HCT116 (cell line): ENCODE measurements at regions not wholly inside any gene's neighbourhood (a gene's known extent, or its start where the extent isn't known, plus 50 kb on each side); places are given as distances from the start of the nearest gene placed in this dataset.

Experiments used
- ATAC-seq: fragments of 200-7000 bp; cut with Tn5 transposase; 2 replicates; pipeline ENCODE4 v1.9.1; 2020; ENCODE audit warnings: mild to moderate bottlenecking, moderate library complexity
- BruUV-seq: library from RNA; stranded (reverse); fragments of 400-500 nt; replicated peaks from 2 replicates; lab custom pipeline; 2021; lab: Mats Ljungman, UMichigan
- CTCF ChIA-PET: fragments of 300-600 bp; sonication (Branson Sonifier 250); formaldehyde crosslinking; loops from one replicate; lab custom pipeline; 2021; ENCODE audit warnings: antibody characterized with exemption; lab: Charles Lee
- POLR2A ChIA-PET: fragments of 300-600, 350-600 bp; sonication (Branson Sonifier 250); formaldehyde crosslinking; loops from one replicate; lab custom pipeline; 2021; ENCODE audit warnings: antibody characterized with exemption; lab: Charles Lee
- RAD21 ChIA-PET, 2 experiments: fragments of 300-600 bp; sonication (Branson Sonifier 250); formaldehyde crosslinking; loops; one replicate each; lab custom pipeline; 2023; ENCODE audit warnings: low total read pairs in 2 of 2; ENCODE audit not compliant: uncharacterized antibody in 2 of 2, unreplicated experiment in 2 of 2, low non-redundant PET in 1 of 2; lab: Charles Lee
- DNase-seq: peaks from one replicate; pipeline ENCODE4 v3.0.0-alpha.2; 2010; ENCODE audit warnings: low read depth, low spot score
- H2AFZ ChIP-seq: fragments of 200-600 bp; shearing (Covaris generic), sonication (generic); 2 replicates; pipeline ENCODE4 v1.6.1; 2017; ENCODE audit warnings: low read depth, mixed run types, mixed read lengths, antibody characterized with exemption, low read length; ENCODE audit not compliant: poor library complexity, severe bottlenecking
- H3K27ac ChIP-seq: 2 replicates; pipeline ENCODE4 v1.5.1; 2012; ENCODE audit warnings: low read depth, low read length
- H3K27me3 ChIP-seq: fragments of 200-600 bp; sonication (generic); 2 replicates; pipeline ENCODE4 v1.6.1; 2016; ENCODE audit warnings: mixed run types, low read length, mixed read lengths; ENCODE audit not compliant: insufficient read depth
- H3K36me3 ChIP-seq, 2 experiments: fragments of 200-500 bp in 1 of 2; fragments of 200-600 bp in 1 of 2; sonication (Bioruptor generic) in 1 of 2; sonication (generic) in 1 of 2; 2 replicates each; pipeline versions ENCODE4 v1.5.1 to v1.6.1; 2014 to 2016; ENCODE audit warnings: low read length in 2 of 2, inconsistent platforms in 1 of 2, mixed read lengths in 1 of 2, mixed run types in 1 of 2; ENCODE audit not compliant: insufficient read depth in 2 of 2, control insufficient read depth in 1 of 2
- H3K4me1 ChIP-seq, 2 experiments: fragments of 200-600 bp in 1 of 2; sonication (generic) in 1 of 2; 2 replicates each; pipeline versions ENCODE4 v1.5.1 to v1.6.1; 2012 to 2017; ENCODE audit warnings: low read length in 2 of 2, inconsistent platforms in 1 of 2, mild to moderate bottlenecking in 1 of 2, mixed read lengths in 1 of 2, mixed run types in 1 of 2, moderate library complexity in 1 of 2; ENCODE audit not compliant: insufficient read depth in 2 of 2, control insufficient read depth in 1 of 2
- H3K4me2 ChIP-seq: fragments of 200-600 bp; sonication (generic); 2 replicates; pipeline ENCODE4 v1.6.1; 2017; ENCODE audit warnings: mixed run types, low read length, mixed read lengths
- H3K4me3 ChIP-seq, 2 experiments: fragments of 200-600 bp in 1 of 2; sonication (generic) in 1 of 2; replicated peaks in 1 of 2; 2 replicates each; pipeline ENCODE4 v1.5.1; 2011 to 2016; ENCODE audit warnings: low read length in 2 of 2, control low read depth in 1 of 2, low read depth in 1 of 2, mild to moderate bottlenecking in 1 of 2, mixed read lengths in 1 of 2, mixed run types in 1 of 2
- H3K79me2 ChIP-seq: fragments of 200-600 bp; sonication (generic); 2 replicates; pipeline ENCODE4 v1.6.1; 2017; ENCODE audit warnings: mild to moderate bottlenecking, mixed run types, low read length, moderate library complexity, mixed read lengths; ENCODE audit not compliant: insufficient read depth
- H3K9ac ChIP-seq: fragments of 200-600 bp; sonication (generic); 2 replicates; pipeline ENCODE4 v1.6.1; 2016; ENCODE audit warnings: low read length, mixed read lengths
- H3K9me2 ChIP-seq: fragments of 200-600 bp; sonication (generic), shearing (Covaris generic); 2 replicates; pipeline ENCODE4 v1.6.1; 2017; ENCODE audit warnings: mixed run types, mild to moderate bottlenecking, moderate library complexity; ENCODE audit not compliant: insufficient read depth
- H3K9me3 ChIP-seq, 2 experiments: fragments of 200-500 bp in 1 of 2; fragments of 200-600 bp in 1 of 2; sonication (Bioruptor generic) in 1 of 2; sonication (generic) in 1 of 2; 2 replicates each; pipeline ENCODE4 v1.6.1; 2014 to 2017; ENCODE audit warnings: low read length in 2 of 2, mixed read lengths in 2 of 2, inconsistent platforms in 1 of 2, low read depth in 1 of 2, mild to moderate bottlenecking in 1 of 2, mixed run types in 1 of 2, moderate library complexity in 1 of 2; ENCODE audit not compliant: control insufficient read depth in 1 of 2, insufficient read depth in 1 of 2
- H4K20me1 ChIP-seq: fragments of 200-600 bp; sonication (generic), shearing (Covaris generic); 2 replicates; pipeline ENCODE4 v1.6.1; 2017; ENCODE audit warnings: mixed run types, mild to moderate bottlenecking, moderate library complexity; ENCODE audit not compliant: insufficient read depth
- CBX3 ChIP-seq: IDR thresholded peaks from 2 replicates; pipeline ENCODE4 v1.6.1; 2012; ENCODE audit warnings: low read depth
- CEBPB ChIP-seq: IDR thresholded peaks from 2 replicates; pipeline ENCODE4 v1.6.1; 2012; ENCODE audit warnings: low read depth
- EGR1 ChIP-seq: IDR thresholded peaks from 2 replicates; pipeline ENCODE4 v1.6.1; 2012; ENCODE audit warnings: low read depth
- ELF1 ChIP-seq: IDR thresholded peaks from 2 replicates; pipeline ENCODE4 v1.6.1; 2012; ENCODE audit warnings: low read depth, borderline replicate concordance
- EZH2 ChIP-seq: fragments of 200-600 bp; sonication (generic); IDR thresholded peaks from 2 replicates; pipeline ENCODE4 v1.6.1; 2017; ENCODE audit warnings: antibody characterized with exemption, mixed run types
- EZH2phosphoT487 ChIP-seq: fragments of 200-600 bp; IDR thresholded peaks from 2 replicates; pipeline ENCODE4 v1.6.1; 2018; ENCODE audit warnings: antibody characterized with exemption, borderline replicate concordance
- POLR2A ChIP-seq: IDR thresholded peaks from 2 replicates; pipeline ENCODE4 v1.7.0; 2011; ENCODE audit warnings: borderline replicate concordance; ENCODE audit not compliant: insufficient read depth, insufficient read length; ENCODE audit errors: extremely low read depth
- RAD21 ChIP-seq: IDR thresholded peaks from 2 replicates; pipeline ENCODE4 v1.6.1; 2012; ENCODE audit warnings: low read depth, mild to moderate bottlenecking
- SIN3A ChIP-seq: IDR thresholded peaks from 2 replicates; pipeline ENCODE4 v1.6.1; 2012; ENCODE audit warnings: low read depth
- SP1 ChIP-seq: IDR thresholded peaks from 2 replicates; pipeline ENCODE4 v1.6.1; 2012; ENCODE audit warnings: low read depth
- SRF ChIP-seq: IDR thresholded peaks from 2 replicates; pipeline ENCODE4 v1.6.1; 2012; ENCODE audit warnings: low read depth
- TCF7L2 ChIP-seq: IDR thresholded peaks from 2 replicates; pipeline ENCODE4 v1.7.0; 2011; ENCODE audit warnings: borderline replicate concordance, inconsistent platforms; ENCODE audit not compliant: insufficient read depth, insufficient read length; ENCODE audit errors: extremely low read depth
- YY1 ChIP-seq: IDR thresholded peaks from 2 replicates; pipeline ENCODE4 v1.6.1; 2011; ENCODE audit warnings: low read length, low read depth, moderate library complexity, mild to moderate bottlenecking; ENCODE audit not compliant: insufficient replicate concordance; ENCODE audit errors: extremely low read depth
- ZFX ChIP-seq: fragments of 450-650 bp; IDR thresholded peaks from 2 replicates; pipeline ENCODE4 v1.6.1; 2017
- ZNF274 ChIP-seq: fragments of 200-500 bp; sonication (Bioruptor generic); IDR thresholded peaks from 2 replicates; pipeline ENCODE4 v1.6.1; 2014; ENCODE audit warnings: mild to moderate bottlenecking, low read depth, low read length, inconsistent platforms
- intact Hi-C: fragments of 100-400 bp; cut with micrococcal nuclease; formaldehyde crosslinking; loops from 2 replicates; pipeline ENCODE4 v1.10.0; 2022
- TF ChIP-seq, protein P1 (sequence below): IDR thresholded peaks from 2 replicates; pipeline ENCODE4 v1.6.1; 2011; ENCODE audit warnings: mild to moderate bottlenecking, low read length, moderate library complexity; ENCODE audit not compliant: insufficient replicate concordance; ENCODE audit errors: extremely low read depth
- TF ChIP-seq, protein P2 (sequence below): IDR thresholded peaks from 2 replicates; pipeline ENCODE4 v1.6.1; 2012
- TF ChIP-seq, protein P3 (sequence below), 3 experiments: fragments of 200-600 bp in 1 of 3; sonication (generic) in 1 of 3; IDR thresholded peaks in 2 of 3; conservative IDR thresholded peaks in 1 of 3; 2 replicates each; pipeline ENCODE4 v1.5.1; 2012 to 2017; ENCODE audit warnings: low read depth in 2 of 3, low read length in 2 of 3, antibody characterized with exemption in 1 of 3, borderline replicate concordance in 1 of 3, control low read depth in 1 of 3, mild to moderate bottlenecking in 1 of 3, mixed read lengths in 1 of 3, mixed run types in 1 of 3, moderate library complexity in 1 of 3; ENCODE audit not compliant: insufficient read depth in 1 of 3

DNA sequence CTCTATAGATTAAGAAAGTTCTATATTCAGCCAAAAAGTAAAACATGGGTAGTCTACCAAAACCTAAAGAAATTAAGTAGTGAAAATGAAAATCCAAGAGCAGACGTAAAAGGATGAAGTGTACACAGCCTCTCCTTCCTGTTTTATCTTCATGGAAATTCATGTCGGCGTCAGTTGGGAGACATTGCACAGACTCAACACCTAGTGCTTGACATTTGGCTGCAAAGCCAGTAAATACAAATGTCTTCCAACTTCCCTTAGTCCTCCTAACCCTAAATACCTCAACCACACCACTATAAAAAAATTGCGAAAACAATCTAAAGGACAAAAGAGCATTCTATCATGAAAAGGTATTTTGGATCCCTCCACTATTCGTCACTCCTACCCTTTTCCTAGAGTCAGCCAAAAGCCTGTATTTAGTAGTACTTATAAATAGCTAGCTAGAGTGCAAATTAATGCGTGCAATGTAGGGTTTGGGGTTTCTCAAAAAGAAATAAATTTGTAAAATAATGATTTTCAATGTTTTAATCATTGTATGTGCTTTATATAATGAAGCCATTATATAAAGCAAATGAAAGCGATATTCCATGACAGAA lies 56.4 kb upstream of the TRPC4 start:
- TF ChIP-seq, protein P1, sequence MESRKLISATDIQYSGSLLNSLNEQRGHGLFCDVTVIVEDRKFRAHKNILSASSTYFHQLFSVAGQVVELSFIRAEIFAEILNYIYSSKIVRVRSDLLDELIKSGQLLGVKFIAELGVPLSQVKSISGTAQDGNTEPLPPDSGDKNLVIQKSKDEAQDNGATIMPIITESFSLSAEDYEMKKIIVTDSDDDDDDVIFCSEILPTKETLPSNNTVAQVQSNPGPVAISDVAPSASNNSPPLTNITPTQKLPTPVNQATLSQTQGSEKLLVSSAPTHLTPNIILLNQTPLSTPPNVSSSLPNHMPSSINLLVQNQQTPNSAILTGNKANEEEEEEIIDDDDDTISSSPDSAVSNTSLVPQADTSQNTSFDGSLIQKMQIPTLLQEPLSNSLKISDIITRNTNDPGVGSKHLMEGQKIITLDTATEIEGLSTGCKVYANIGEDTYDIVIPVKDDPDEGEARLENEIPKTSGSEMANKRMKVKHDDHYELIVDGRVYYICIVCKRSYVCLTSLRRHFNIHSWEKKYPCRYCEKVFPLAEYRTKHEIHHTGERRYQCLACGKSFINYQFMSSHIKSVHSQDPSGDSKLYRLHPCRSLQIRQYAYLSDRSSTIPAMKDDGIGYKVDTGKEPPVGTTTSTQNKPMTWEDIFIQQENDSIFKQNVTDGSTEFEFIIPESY, result no peak
- TF ChIP-seq EZH2, result no peak
- no peak for TF ChIP-seq SRF
- TF ChIP-seq TCF7L2, result no peak
- no peak for TF ChIP-seq POLR2A
- TF ChIP-seq CBX3, result no peak
- ChIA-PET POLR2A (no interaction called here), RAD21 (no interaction called here), CTCF (no interaction called here)
- Histone ChIP-seq H3K9me3 (peaks cover 14 to 48% of the 10 kb centered on the region in 2 experiments; a peak in 2 of 4 replicates), H3K79me2 (no peaks in the 10 kb centered on the region), H3K9me2 (no peaks in the 10 kb centered on the region), H3K4me3 (no peak overlapping the region), H3K36me3 (no peaks in the 10 kb centered on the region), H3K27me3 (no peaks in the 10 kb centered on the region), H4K20me1 (no peaks in the 10 kb centered on the region), H3K9ac (no peak overlapping the region), H2AFZ (no peak overlapping the region), H3K4me1 (no peaks in the 10 kb centered on the region), H3K4me2 (no peak overlapping the region), H3K27ac (no peak overlapping the region)
- intact Hi-C loops, result no loop called here
- no peak for ATAC-seq
- BruUV-seq, result no TSS peak
- no peak for DNase-seq

DNA sequence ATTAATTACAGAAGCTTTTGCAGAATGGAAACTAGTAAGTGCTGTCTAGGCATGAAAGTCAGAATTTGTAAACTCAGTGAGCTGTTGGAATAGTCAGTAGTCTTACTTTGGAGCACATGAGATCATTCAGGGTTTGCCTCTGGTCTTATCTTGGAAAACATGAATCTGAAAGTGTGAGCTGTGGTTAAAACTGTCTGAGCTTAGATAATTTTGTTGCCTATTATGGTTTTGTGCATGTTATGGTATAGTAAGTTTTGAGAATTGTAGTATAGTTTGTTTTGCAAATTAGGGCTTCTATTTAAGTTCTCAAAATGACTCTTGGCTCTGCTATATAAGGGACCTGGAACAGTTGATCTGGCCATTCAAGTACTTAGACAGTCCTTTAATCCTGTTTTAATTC lies 53.7 kb upstream of the TRPC4 start:
- no peak for DNase-seq
- H3K79me2 ChIP-seq, result no peaks in the 10 kb centered on the region
- ATAC-seq, result no peak
- no peak for TF ChIP-seq EZH2phosphoT487
- TF ChIP-seq EZH2, result no peak
- no peak for TF ChIP-seq CBX3
- no peak for TF ChIP-seq ELF1
- TF ChIP-seq ZFX, result no peak
- TF ChIP-seq, protein P2, sequence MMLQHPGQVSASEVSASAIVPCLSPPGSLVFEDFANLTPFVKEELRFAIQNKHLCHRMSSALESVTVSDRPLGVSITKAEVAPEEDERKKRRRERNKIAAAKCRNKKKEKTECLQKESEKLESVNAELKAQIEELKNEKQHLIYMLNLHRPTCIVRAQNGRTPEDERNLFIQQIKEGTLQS, result no peak
- TF ChIP-seq, protein P3, sequence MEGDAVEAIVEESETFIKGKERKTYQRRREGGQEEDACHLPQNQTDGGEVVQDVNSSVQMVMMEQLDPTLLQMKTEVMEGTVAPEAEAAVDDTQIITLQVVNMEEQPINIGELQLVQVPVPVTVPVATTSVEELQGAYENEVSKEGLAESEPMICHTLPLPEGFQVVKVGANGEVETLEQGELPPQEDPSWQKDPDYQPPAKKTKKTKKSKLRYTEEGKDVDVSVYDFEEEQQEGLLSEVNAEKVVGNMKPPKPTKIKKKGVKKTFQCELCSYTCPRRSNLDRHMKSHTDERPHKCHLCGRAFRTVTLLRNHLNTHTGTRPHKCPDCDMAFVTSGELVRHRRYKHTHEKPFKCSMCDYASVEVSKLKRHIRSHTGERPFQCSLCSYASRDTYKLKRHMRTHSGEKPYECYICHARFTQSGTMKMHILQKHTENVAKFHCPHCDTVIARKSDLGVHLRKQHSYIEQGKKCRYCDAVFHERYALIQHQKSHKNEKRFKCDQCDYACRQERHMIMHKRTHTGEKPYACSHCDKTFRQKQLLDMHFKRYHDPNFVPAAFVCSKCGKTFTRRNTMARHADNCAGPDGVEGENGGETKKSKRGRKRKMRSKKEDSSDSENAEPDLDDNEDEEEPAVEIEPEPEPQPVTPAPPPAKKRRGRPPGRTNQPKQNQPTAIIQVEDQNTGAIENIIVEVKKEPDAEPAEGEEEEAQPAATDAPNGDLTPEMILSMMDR (IDR thresholded peaks at IDR 0.05 in 2 of 3, conservative IDR thresholded peaks at IDR 0.05 in 1 of 3; ENCODE audit: borderline replicate concordance in 1 of 3, insufficient read depth in 1 of 3, low read depth in 2 of 3, low read length in 2 of 3), result no peak
- TF ChIP-seq CEBPB, result no peak
- no peak for TF ChIP-seq SP1
- TF ChIP-seq TCF7L2, result no peak
- TF ChIP-seq EGR1, result no peak
- TF ChIP-seq YY1, result no peak
- no peak for TF ChIP-seq ZNF274
- no peak for TF ChIP-seq SRF
- TF ChIP-seq RAD21, result no peak
- TF ChIP-seq SIN3A, result no peak

More for the DNA sequence above, 53.7 kb upstream of the TRPC4 start:
- Histone ChIP-seq H3K27ac (no peak overlapping the region), H3K36me3 (no peaks in the 10 kb centered on the region), H3K4me3 (no peak overlapping the region), H3K4me2 (no peak overlapping the region), H2AFZ (no peak overlapping the region), H3K4me1 (no peaks in the 10 kb centered on the region), H3K9me3 (peaks cover 15 to 42% of the 10 kb centered on the region in 2 experiments; a peak in 2 of 4 replicates), H3K9ac (no peak overlapping the region), H4K20me1 (no peaks in the 10 kb centered on the region), H3K9me2 (no peaks in the 10 kb centered on the region), H3K27me3 (no peaks in the 10 kb centered on the region)
- ChIA-PET CTCF (no interaction called here), RAD21 (no interaction called here), POLR2A (no interaction called here)
- intact Hi-C loops, result no loop called here
- BruUV-seq, result no TSS peak
